Erythroblast (primary cell): ENCODE measurements at regions not wholly inside any gene's neighbourhood (a gene's known extent, or its start where the extent isn't known, plus 50 kb on each side); places are given as distances from the start of the nearest gene placed in this dataset.

Experiments used
- GATA1 ChIP-seq: IDR thresholded peaks from 2 replicates; pipeline ENCODE4 v1.6.1; 2011; ENCODE audit warnings: low read depth, mild to moderate bottlenecking, control low read depth, low read length, moderate library complexity
- POLR2A ChIP-seq: IDR thresholded peaks from 2 replicates; pipeline ENCODE4 v1.6.1; 2011; ENCODE audit warnings: mild to moderate bottlenecking, low read length

- TF ChIP-seq POLR2A (no peak), GATA1 (no peak)
These were observed 199.5 kb downstream of the NXNL2 start for GRCh38 chr9:88734527-88734926.
